CD14-positive monocyte (primary cell): ENCODE measurements at regions not wholly inside any gene's neighbourhood (a gene's known extent, or its start where the extent isn't known, plus 50 kb on each side); places are given as distances from the start of the nearest gene placed in this dataset.

ENCODE experiments used
- DNase-seq, 3 donors: peaks; one replicate each; pipeline ENCODE4 v3.0.0-alpha.2; 2011 to 2022
- H2AFZ ChIP-seq: 2 replicates; pipeline ENCODE4 v1.6.0; 2012; ENCODE audit warnings: mild to moderate bottlenecking, low read depth, low read length, inconsistent platforms; ENCODE audit not compliant: insufficient read depth, poor library complexity, severe bottlenecking
- H3K27ac ChIP-seq, 2 donors: 1 replicate in 1 of 2; 2 replicates in 1 of 2; pipeline ENCODE4 v1.5.1; 2012 to 2013; ENCODE audit warnings: low read length in 2 of 2, control low read depth in 1 of 2, inconsistent platforms in 1 of 2, low read depth in 1 of 2, mild to moderate bottlenecking in 1 of 2
- H3K27me3 ChIP-seq, 2 donors: one replicate each; pipeline versions ENCODE4 v1.6.0 to v1.6.1; 2011 to 2013; ENCODE audit warnings: low read length in 2 of 2; ENCODE audit not compliant: control insufficient read depth in 2 of 2, insufficient read depth in 2 of 2
- H3K36me3 ChIP-seq, 2 donors: replicated peaks in 1 of 2; 1 replicate in 1 of 2; 2 replicates in 1 of 2; pipeline versions ENCODE4 v1.5.1 to v1.6.1; 2012 to 2013; ENCODE audit warnings: low read length in 2 of 2, control low read depth in 1 of 2, inconsistent platforms in 1 of 2, mild to moderate bottlenecking in 1 of 2; ENCODE audit not compliant: insufficient read depth in 2 of 2, control insufficient read depth in 1 of 2
- H3K4me1 ChIP-seq, 2 donors: 1 replicate in 1 of 2; 2 replicates in 1 of 2; pipeline versions ENCODE4 v1.5.1 to v1.6.1; 2012 to 2013; ENCODE audit warnings: low read length in 2 of 2, control low read depth in 1 of 2, inconsistent platforms in 1 of 2, mild to moderate bottlenecking in 1 of 2, moderate library complexity in 1 of 2; ENCODE audit not compliant: insufficient read depth in 2 of 2, control insufficient read depth in 1 of 2
- H3K4me2 ChIP-seq: replicated peaks from 2 replicates; pipeline ENCODE3; 2012; ENCODE audit warnings: low read length, moderate library complexity, mild to moderate bottlenecking; ENCODE audit not compliant: poor library complexity, severe bottlenecking; ENCODE audit errors: extremely low read depth
- H3K4me3 ChIP-seq, 3 experiments: fragments of 200-600 bp in 1 of 3; sonication (generic) in 1 of 3; replicated peaks in 1 of 3; 1 replicate in 2 of 3; 2 replicates in 1 of 3; pipeline ENCODE4 v1.5.1; 2011 to 2013; ENCODE audit warnings: low read length in 3 of 3, mild to moderate bottlenecking in 3 of 3, control low read depth in 2 of 3, low read depth in 2 of 3, inconsistent platforms in 1 of 3, moderate library complexity in 1 of 3
- H3K79me2 ChIP-seq: 2 replicates; pipeline ENCODE4 v1.6.0; 2012; ENCODE audit warnings: mild to moderate bottlenecking, control low read depth, inconsistent platforms, low read length, moderate library complexity; ENCODE audit not compliant: insufficient read depth
- H3K9ac ChIP-seq: 2 replicates; pipeline ENCODE4 v1.6.0; 2017; ENCODE audit warnings: low read length, mild to moderate bottlenecking; ENCODE audit not compliant: insufficient read depth, poor library complexity, severe bottlenecking
- H3K9me3 ChIP-seq, 2 donors: replicated peaks in 1 of 2; 1 replicate in 1 of 2; 2 replicates in 1 of 2; pipeline versions ENCODE4 v1.5.1 to v1.6.1; 2012 to 2013; ENCODE audit warnings: low read length in 2 of 2, control low read depth in 1 of 2; ENCODE audit not compliant: control insufficient read depth in 1 of 2, insufficient read depth in 1 of 2
- H4K20me1 ChIP-seq: 2 replicates; pipeline ENCODE4 v1.6.0; 2012; ENCODE audit warnings: mild to moderate bottlenecking, low read length, control low read depth, moderate library complexity; ENCODE audit not compliant: insufficient read depth
- H3K27ac Mint-ChIP-seq, 7 donors: one replicate each; pipeline ENCODE4 v1.8.0; 2020; ENCODE audit warnings: mild to moderate bottlenecking in 7 of 7, mixed read lengths in 7 of 7, moderate library complexity in 6 of 7, inconsistent platforms in 2 of 7
- H3K27me3 Mint-ChIP-seq, 3 donors: one replicate each; pipeline ENCODE4 v1.8.0; 2021 to 2022; ENCODE audit warnings: low read depth in 3 of 3, mild to moderate bottlenecking in 3 of 3, mixed read lengths in 3 of 3, moderate library complexity in 3 of 3, inconsistent platforms in 1 of 3
- H3K36me3 Mint-ChIP-seq, 2 donors: one replicate each; pipeline ENCODE4 v1.8.0; 2020; ENCODE audit warnings: mixed read lengths in 2 of 2, inconsistent platforms in 1 of 2, mild to moderate bottlenecking in 1 of 2
- H3K4me1 Mint-ChIP-seq: one replicate; pipeline ENCODE4 v1.8.0; 2020; ENCODE audit warnings: mild to moderate bottlenecking, mixed read lengths
- H3K4me3 Mint-ChIP-seq, 2 donors: one replicate each; pipeline ENCODE4 v1.8.0; 2020; ENCODE audit warnings: mild to moderate bottlenecking in 2 of 2, mixed read lengths in 2 of 2, moderate library complexity in 1 of 2
- H3K9me3 Mint-ChIP-seq, 7 donors: one replicate each; pipeline ENCODE4 v1.8.0; 2020 to 2022; ENCODE audit warnings: mixed read lengths in 7 of 7, mild to moderate bottlenecking in 6 of 7, moderate library complexity in 6 of 7, inconsistent platforms in 2 of 7
- WGBS: methylation state at CpG from one replicate; pipeline ENCODE4 v1.1.5; 2013; ENCODE audit warnings: missing lambda C conversion rate; ENCODE audit not compliant: insufficient coverage; 5-methylcytosine and 5-hydroxymethylcytosine counted together
- intact Hi-C, 2 donors: fragments of 100-400 bp; cut with micrococcal nuclease; formaldehyde crosslinking; loops; one replicate each; pipeline versions ENCODE4 v1.15.0 to v1.15.1; 2023
- TF ChIP-seq, protein P1 (sequence below): fragments of 200-600 bp; IDR thresholded peaks from one replicate; pipeline ENCODE4 v1.8.0; 2022; ENCODE audit warnings: antibody characterized with exemption, mild to moderate bottlenecking

GRCh38 chr13:37339386-37339735, 233.9 kb upstream of the CSNK1A1L start:
- Histone ChIP-seq H3K4me3 (no peak overlapping the region), H3K9me3 (peaks cover 0 to 5% of the 10 kb centered on the region in 2 donors), H3K27me3 (no peaks in the 10 kb centered on the region), H4K20me1 (no peaks in the 10 kb centered on the region), H2AFZ (no peak overlapping the region), H3K27ac (no peak overlapping the region), H3K4me2 (no peak overlapping the region), H3K9ac (no peak overlapping the region), H3K79me2 (no peaks in the 10 kb centered on the region), H3K4me1 (no peaks in the 10 kb centered on the region), H3K36me3 (no peaks in the 10 kb centered on the region)
- TF ChIP-seq, protein P1, sequence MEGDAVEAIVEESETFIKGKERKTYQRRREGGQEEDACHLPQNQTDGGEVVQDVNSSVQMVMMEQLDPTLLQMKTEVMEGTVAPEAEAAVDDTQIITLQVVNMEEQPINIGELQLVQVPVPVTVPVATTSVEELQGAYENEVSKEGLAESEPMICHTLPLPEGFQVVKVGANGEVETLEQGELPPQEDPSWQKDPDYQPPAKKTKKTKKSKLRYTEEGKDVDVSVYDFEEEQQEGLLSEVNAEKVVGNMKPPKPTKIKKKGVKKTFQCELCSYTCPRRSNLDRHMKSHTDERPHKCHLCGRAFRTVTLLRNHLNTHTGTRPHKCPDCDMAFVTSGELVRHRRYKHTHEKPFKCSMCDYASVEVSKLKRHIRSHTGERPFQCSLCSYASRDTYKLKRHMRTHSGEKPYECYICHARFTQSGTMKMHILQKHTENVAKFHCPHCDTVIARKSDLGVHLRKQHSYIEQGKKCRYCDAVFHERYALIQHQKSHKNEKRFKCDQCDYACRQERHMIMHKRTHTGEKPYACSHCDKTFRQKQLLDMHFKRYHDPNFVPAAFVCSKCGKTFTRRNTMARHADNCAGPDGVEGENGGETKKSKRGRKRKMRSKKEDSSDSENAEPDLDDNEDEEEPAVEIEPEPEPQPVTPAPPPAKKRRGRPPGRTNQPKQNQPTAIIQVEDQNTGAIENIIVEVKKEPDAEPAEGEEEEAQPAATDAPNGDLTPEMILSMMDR: no peak
- H3K27ac Mint-ChIP-seq: no peak overlapping the region
- H3K4me1 Mint-ChIP-seq: no peaks in the 10 kb centered on the region
- H3K9me3 Mint-ChIP-seq: peaks cover 0 to 6% (median 2%) of the 10 kb centered on the region in 7 donors
- no peaks in the 10 kb centered on the region for H3K27me3 Mint-ChIP-seq
- intact Hi-C loops: no loop called here
- no CpG with 5 or more reads among the region's 2 CpGs for WGBS
- DNase-seq: no peak
- H3K36me3 Mint-ChIP-seq: no peaks in the 10 kb centered on the region
- H3K4me3 Mint-ChIP-seq: no peak overlapping the region

DNA sequence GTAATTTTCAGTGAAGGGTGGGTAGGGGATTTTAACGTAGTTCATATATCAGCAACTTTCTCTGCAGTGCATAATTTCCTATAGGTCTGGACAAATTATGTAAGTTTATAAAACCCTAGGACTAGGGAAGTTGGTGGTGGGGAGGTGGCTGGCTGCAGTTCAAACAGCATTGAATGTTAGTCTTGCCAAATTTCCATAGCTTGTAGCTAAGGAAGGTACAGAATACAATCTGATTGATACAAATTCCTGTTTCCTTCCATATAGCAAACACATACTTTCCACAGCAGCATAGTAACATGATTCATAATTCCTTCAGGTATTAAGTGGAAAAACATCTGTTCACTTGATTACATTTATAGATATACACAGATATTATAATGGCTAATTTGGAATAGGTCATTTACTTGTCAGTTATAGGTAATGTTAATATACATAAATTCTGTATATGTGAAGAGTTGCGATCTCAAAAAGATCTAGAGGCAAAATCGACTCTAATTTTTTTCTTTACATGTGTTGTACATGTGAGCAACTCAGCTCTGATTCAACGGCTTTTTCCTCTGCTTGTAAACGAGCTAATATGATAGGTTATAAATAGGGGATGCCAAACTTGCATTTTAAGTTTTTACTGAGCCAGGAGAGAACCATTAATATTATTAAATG, 233.4 kb upstream of the CSNK1A1L start:
- no peak for DNase-seq
- peaks cover 0 to 5% of the 10 kb centered on the region in 2 donors for H3K9me3 ChIP-seq
- TF ChIP-seq, protein P1: no peak
- no peak overlapping the region for H3K4me2 ChIP-seq
- H3K4me3 ChIP-seq: no peak overlapping the region
- H2AFZ ChIP-seq: no peak overlapping the region
- Mint-ChIP-seq H3K4me1 (no peaks in the 10 kb centered on the region), H3K4me3 (no peak overlapping the region), H3K27me3 (no peaks in the 10 kb centered on the region), H3K9me3 (peaks cover 0 to 6% (median 2%) of the 10 kb centered on the region in 7 donors), H3K36me3 (no peaks in the 10 kb centered on the region), H3K27ac (no peak overlapping the region)
- no peak overlapping the region for H3K9ac ChIP-seq
- H3K79me2 ChIP-seq: no peaks in the 10 kb centered on the region
- H3K27ac ChIP-seq: no peak overlapping the region
- intact Hi-C loops: no loop called here
- no peaks in the 10 kb centered on the region for H3K27me3 ChIP-seq
- H3K4me1 ChIP-seq: no peaks in the 10 kb centered on the region
- no peaks in the 10 kb centered on the region for H4K20me1 ChIP-seq
- WGBS: 54% methylated on average over 3 of the region's 5 CpGs
- H3K36me3 ChIP-seq: no peaks in the 10 kb centered on the region
